Testis (tissue), 2 donors: ENCODE measurements at regions not wholly inside any gene's neighbourhood (a gene's known extent, or its start where the extent isn't known, plus 50 kb on each side); places are given as distances from the start of the nearest gene placed in this dataset.

Experiments
- DNase-seq: peaks from one replicate; pipeline ENCODE4 v3.0.0-alpha.2; 2019
- H3K27ac ChIP-seq, 2 donors: fragments of 200-600 bp; sonication (generic); one replicate each; pipeline ENCODE4 v1.5.1; 2019
- H3K27me3 ChIP-seq: fragments of 200-600 bp; sonication (generic); one replicate; pipeline ENCODE4 v1.5.1; 2019
- H3K36me3 ChIP-seq: fragments of 200-600 bp; sonication (generic); one replicate; pipeline ENCODE4 v1.5.1; 2017; ENCODE audit warnings: low read depth; ENCODE audit errors: missing control alignments
- H3K4me1 ChIP-seq: fragments of 200-600 bp; sonication (generic); one replicate; pipeline ENCODE4 v1.5.1; 2019
- H3K4me3 ChIP-seq, 2 donors: fragments of 200-600 bp; sonication (generic); one replicate each; pipeline ENCODE4 v1.5.1; 2017 to 2019
- H3K9me3 ChIP-seq: fragments of 200-600 bp; sonication (generic); one replicate; pipeline ENCODE4 v1.5.1; 2017
- CTCF ChIP-seq, 3 experiments: fragments of 450-650 bp in 2 of 3; fragments of 200-600 bp in 1 of 3; sonication (generic) in 1 of 3; IDR thresholded peaks; one replicate each; pipeline ENCODE4 v1.5.1; 2016 to 2019; ENCODE audit warnings: antibody characterized with exemption in 3 of 3, mild to moderate bottlenecking in 2 of 3, moderate library complexity in 1 of 3
- POLR2A ChIP-seq: fragments of 450-650 bp; IDR thresholded peaks from one replicate; pipeline ENCODE4 v1.6.1; 2017; ENCODE audit warnings: antibody characterized with exemption, mild to moderate bottlenecking, moderate library complexity
- WGBS, 2 donors: methylation state at CpG; one replicate each; pipeline ENCODE4 v1.1.5; 2018; 5-methylcytosine and 5-hydroxymethylcytosine counted together
- intact Hi-C: fragments of 100-400 bp; cut with DNase I; formaldehyde crosslinking; loops from one replicate; pipeline ENCODE4 v1.15.1; 2023; ENCODE audit warnings: low total_unique reads

GRCh38 chr5:116370149-116370548 lies 204.5 kb downstream of the SEMA6A start:
- DNase-seq, result no peak
- intact Hi-C loops, result no loop called here
- no peak overlapping the region for H3K4me3 ChIP-seq
- WGBS, 2 donors, result 78 to 85% methylated on average over 4 of the region's 4 CpGs
- H3K27me3 ChIP-seq, result no peaks in the 10 kb centered on the region
- H3K27ac ChIP-seq, result no peak overlapping the region
- no peaks in the 10 kb centered on the region for H3K9me3 ChIP-seq
- TF ChIP-seq POLR2A (no peak), CTCF (IDR thresholded peaks at IDR 0.05) (no peak)
- no peaks in the 10 kb centered on the region for H3K36me3 ChIP-seq
- no peaks in the 10 kb centered on the region for H3K4me1 ChIP-seq

DNA sequence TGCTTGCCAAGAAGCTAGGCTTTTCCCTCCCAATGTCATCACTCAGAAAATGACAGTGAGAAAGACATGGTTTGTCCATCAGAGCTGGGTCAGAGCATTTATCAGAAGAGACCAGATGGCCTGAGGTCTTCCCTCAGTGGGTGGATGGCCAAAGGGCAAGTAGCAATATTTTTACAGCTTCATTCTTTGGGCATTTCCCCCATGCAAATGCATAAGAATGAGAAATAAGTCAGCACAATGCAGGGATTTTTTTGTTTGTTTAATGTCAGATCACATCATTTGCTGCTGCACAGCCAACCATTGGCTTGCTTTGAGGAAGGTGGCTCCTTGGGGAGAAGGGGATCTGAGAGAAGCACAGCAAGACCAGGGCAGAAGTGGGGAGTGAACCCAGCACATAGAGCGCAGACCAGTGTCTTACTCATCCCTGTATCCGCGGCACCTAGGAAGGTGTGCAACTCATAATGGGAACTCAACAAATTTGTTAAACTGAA lies 209.6 kb downstream of the SEMA6A start:
- H3K36me3 ChIP-seq, result no peaks in the 10 kb centered on the region
- DNase-seq, result no peak
- peaks cover 10% of the 10 kb centered on the region for H3K4me1 ChIP-seq
- H3K27me3 ChIP-seq, result no peaks in the 10 kb centered on the region
- WGBS, 2 donors, result 98 to 99% methylated on average over 3 of the region's 3 CpGs
- H3K27ac ChIP-seq, result no peak overlapping the region
- TF ChIP-seq POLR2A (no peak), CTCF (IDR thresholded peaks at IDR 0.05) (no peak)
- H3K9me3 ChIP-seq, result no peaks in the 10 kb centered on the region
- H3K4me3 ChIP-seq, result no peak overlapping the region
- intact Hi-C loops, result no loop called here

DNA sequence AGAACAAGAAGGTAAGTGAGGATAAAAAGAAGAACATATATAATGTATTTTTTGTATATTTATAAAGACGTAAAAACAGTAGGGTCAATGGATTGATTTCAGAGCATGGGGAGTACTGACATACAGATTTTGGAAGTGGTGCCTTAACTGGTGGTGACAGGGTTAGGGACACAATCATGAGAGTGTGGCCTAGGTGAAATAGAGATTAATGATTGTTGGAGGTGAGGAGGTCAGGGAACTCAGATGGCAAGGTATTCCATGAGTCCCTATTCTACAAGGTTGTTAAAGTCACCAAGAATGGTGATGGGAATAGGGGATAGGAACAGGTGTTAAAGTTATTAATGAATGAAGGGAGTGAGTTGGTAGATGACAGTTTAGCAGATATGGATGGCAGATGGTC lies 210.8 kb downstream of the SEMA6A start:
- intact Hi-C loops, result no loop called here

GRCh38 chr5:116361979-116362577 lies 212.5 kb downstream of the SEMA6A start:
- H3K27ac ChIP-seq, result peak overlapping the region in 1 of 2 donors; percentile 59
- no peak for TF ChIP-seq POLR2A
- TF ChIP-seq CTCF (IDR thresholded peaks at IDR 0.05), result no peak
- peak overlapping the region; percentile 40 to 56 for H3K4me3 ChIP-seq
- peaks cover 17% of the 10 kb centered on the region for H3K4me1 ChIP-seq
- no peaks in the 10 kb centered on the region for H3K9me3 ChIP-seq
- intact Hi-C loops, result no loop called here
- WGBS, 2 donors, result 69 to 83% methylated on average over 6 of the region's 6 CpGs
- no peaks in the 10 kb centered on the region for H3K36me3 ChIP-seq
- H3K27me3 ChIP-seq, result no peaks in the 10 kb centered on the region
- DNase-seq, result no peak

More for the DNA sequence above, 210.8 kb downstream of the SEMA6A start:
- Histone ChIP-seq H3K27ac (no peak overlapping the region), H3K9me3 (no peaks in the 10 kb centered on the region), H3K4me1 (peaks cover 17% of the 10 kb centered on the region), H3K27me3 (no peaks in the 10 kb centered on the region), H3K36me3 (no peaks in the 10 kb centered on the region), H3K4me3 (no peak overlapping the region)
- TF ChIP-seq CTCF (IDR thresholded peaks at IDR 0.05) (no peak), POLR2A (no peak)
- 92 to 93% methylated on average over 1 of the region's 1 CpG for WGBS, 2 donors
- DNase-seq, result no peak
